ENCODE measurements at regions not wholly inside any gene's neighbourhood (a gene's known extent, or its start where the extent isn't known, plus 50 kb on each side); places are given as distances from the start of the nearest gene placed in this dataset.

DNA sequence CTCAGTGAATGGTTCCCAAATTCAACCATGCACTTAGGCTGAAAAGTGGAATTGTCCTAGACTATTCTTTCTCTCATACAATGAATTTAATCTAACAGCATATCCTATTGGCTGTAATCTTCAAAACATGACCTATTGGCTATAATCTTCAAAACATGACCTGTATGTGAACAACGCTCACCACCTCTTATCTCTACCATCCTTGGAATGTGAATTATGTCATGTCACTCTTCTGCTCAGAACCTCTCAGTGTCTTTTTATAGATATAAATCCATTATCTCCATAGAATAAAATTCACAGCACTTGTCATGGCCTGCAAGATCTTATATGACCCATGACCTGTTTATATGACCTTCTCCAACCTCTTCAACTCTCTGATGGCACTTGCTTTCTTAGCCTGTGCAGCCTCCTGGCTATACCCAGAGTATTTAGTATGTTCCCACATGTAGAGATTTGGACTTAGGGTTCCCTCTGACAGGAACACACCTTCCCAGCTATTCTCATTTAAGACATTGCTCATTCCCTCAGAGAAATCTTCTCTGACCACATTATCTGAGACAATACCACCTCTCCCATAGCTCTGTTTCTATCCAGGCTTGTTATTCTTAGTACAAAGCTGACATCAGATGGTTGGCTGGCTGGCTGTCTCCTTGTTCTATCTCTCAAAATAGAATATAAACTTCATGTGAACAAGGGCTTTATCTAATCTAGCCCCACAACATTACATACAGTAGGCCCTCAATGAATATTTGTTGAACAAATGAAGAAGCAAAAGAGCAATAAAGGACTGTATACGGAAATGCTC, 275.0 kb upstream of the PREP start:
- no peaks in the 10 kb centered on the region for H4K20me1 ChIP-seq (replicated peaks; ENCODE audit: control insufficient read depth, extremely low read depth, insufficient read depth, low read length)
- no peak overlapping the region for H3K4me2 ChIP-seq (ENCODE audit: insufficient read depth, low read length)
- H3K4me3 ChIP-seq (replicated peaks in 1 of 3; ENCODE audit: insufficient read depth in 1 of 3, low read depth in 1 of 3, low read length in 3 of 3), result no peak overlapping the region
- no peaks in the 10 kb centered on the region for H3K79me2 ChIP-seq (ENCODE audit: control insufficient read depth, insufficient read depth, low read length)
- CTCF ChIA-PET, result no interaction called here
- DNase-seq (ENCODE audit: low read depth, low spot score) (no peak), FAIRE-seq (no peak)
- no peak overlapping the region for H3K27ac ChIP-seq (ENCODE audit: insufficient read depth, low read depth, low read length)
- H3K4me1 ChIP-seq (ENCODE audit: control insufficient read depth, extremely low read depth, insufficient read depth, low read length), result no peaks in the 10 kb centered on the region
- H3K9me3 ChIP-seq (replicated peaks; ENCODE audit: control insufficient read depth, insufficient read depth, low read length), result no peaks in the 10 kb centered on the region
- H3K27me3 ChIP-seq (ENCODE audit: control insufficient read depth in 2 of 2, insufficient read depth in 2 of 2, low read length in 2 of 2), result no peaks in the 10 kb centered on the region
- BruUV-seq (replicated peaks), result no TSS peak
- dilution Hi-C loops (cut with MboI; ENCODE audit: extremely low pct_ligation_motif_present, low sequenced_read_pairs), result no loop called here
- TF ChIP-seq GATA2 (IDR thresholded peaks at IDR 0.05; ENCODE audit: insufficient read depth, insufficient read length, low read depth, low read length) (no peak), FOS (IDR thresholded peaks at IDR 0.05; ENCODE audit: borderline replicate concordance, insufficient read depth, low read length) (no peak), POLR2A (IDR thresholded peaks at IDR 0.05; ENCODE audit: low read depth, low read length) (no peak)
- intact Hi-C loops (cut with micrococcal nuclease), result no loop called here
- H2AFZ ChIP-seq (ENCODE audit: low read depth, low read length), result no peak overlapping the region
- no peak overlapping the region for H3K9ac ChIP-seq (replicated peaks; ENCODE audit: extremely low read depth, insufficient read depth, low read length)
- POLR2A ChIA-PET, result no interaction called here
- H3K9me1 ChIP-seq (replicated peaks; ENCODE audit: control insufficient read depth, extremely low read depth, insufficient read depth, low read length), result no peaks in the 10 kb centered on the region
- H3K36me3 ChIP-seq (ENCODE audit: control insufficient read depth in 2 of 2, extremely low read depth in 1 of 2, insufficient read depth in 2 of 2, low read length in 2 of 2), result no peaks in the 10 kb centered on the region

DNA sequence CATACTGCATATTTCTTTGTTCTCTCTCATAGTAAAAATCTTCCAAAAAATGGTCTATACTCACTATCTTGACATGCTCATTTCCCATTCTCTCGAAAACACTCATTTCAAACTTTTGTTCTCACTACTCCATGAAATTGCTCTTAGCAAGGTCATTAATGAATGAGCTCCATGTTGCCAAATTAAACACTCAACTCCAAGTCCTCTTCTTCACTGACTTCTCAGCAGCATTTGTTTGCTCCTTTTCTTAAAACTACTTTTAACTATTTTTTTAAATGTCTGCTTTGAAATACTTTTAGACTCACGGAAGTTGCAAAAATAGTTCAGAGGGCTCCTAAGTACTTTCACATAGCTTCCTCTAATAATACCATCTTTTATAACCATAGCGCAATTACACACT, 274.0 kb upstream of the PREP start:
- Histone ChIP-seq H3K36me3 (ENCODE audit: control insufficient read depth in 2 of 2, extremely low read depth in 1 of 2, insufficient read depth in 2 of 2, low read length in 2 of 2) (no peaks in the 10 kb centered on the region), H3K27me3 (ENCODE audit: control insufficient read depth in 2 of 2, insufficient read depth in 2 of 2, low read length in 2 of 2) (no peaks in the 10 kb centered on the region), H3K27ac (ENCODE audit: insufficient read depth, low read depth, low read length) (no peak overlapping the region), H3K9me3 (replicated peaks; ENCODE audit: control insufficient read depth, insufficient read depth, low read length) (no peaks in the 10 kb centered on the region), H2AFZ (ENCODE audit: low read depth, low read length) (no peak overlapping the region), H3K4me3 (replicated peaks in 1 of 3; ENCODE audit: insufficient read depth in 1 of 3, low read depth in 1 of 3, low read length in 3 of 3) (no peak overlapping the region), H4K20me1 (replicated peaks; ENCODE audit: control insufficient read depth, extremely low read depth, insufficient read depth, low read length) (no peaks in the 10 kb centered on the region), H3K9ac (replicated peaks; ENCODE audit: extremely low read depth, insufficient read depth, low read length) (no peak overlapping the region), H3K4me2 (ENCODE audit: insufficient read depth, low read length) (no peak overlapping the region), H3K4me1 (ENCODE audit: control insufficient read depth, extremely low read depth, insufficient read depth, low read length) (no peaks in the 10 kb centered on the region), H3K9me1 (replicated peaks; ENCODE audit: control insufficient read depth, extremely low read depth, insufficient read depth, low read length) (no peaks in the 10 kb centered on the region), H3K79me2 (ENCODE audit: control insufficient read depth, insufficient read depth, low read length) (no peaks in the 10 kb centered on the region)
- ChIA-PET POLR2A (no interaction called here), CTCF (no interaction called here)
- TF ChIP-seq FOS (IDR thresholded peaks at IDR 0.05; ENCODE audit: borderline replicate concordance, insufficient read depth, low read length), result no peak
- TF ChIP-seq, protein P1, sequence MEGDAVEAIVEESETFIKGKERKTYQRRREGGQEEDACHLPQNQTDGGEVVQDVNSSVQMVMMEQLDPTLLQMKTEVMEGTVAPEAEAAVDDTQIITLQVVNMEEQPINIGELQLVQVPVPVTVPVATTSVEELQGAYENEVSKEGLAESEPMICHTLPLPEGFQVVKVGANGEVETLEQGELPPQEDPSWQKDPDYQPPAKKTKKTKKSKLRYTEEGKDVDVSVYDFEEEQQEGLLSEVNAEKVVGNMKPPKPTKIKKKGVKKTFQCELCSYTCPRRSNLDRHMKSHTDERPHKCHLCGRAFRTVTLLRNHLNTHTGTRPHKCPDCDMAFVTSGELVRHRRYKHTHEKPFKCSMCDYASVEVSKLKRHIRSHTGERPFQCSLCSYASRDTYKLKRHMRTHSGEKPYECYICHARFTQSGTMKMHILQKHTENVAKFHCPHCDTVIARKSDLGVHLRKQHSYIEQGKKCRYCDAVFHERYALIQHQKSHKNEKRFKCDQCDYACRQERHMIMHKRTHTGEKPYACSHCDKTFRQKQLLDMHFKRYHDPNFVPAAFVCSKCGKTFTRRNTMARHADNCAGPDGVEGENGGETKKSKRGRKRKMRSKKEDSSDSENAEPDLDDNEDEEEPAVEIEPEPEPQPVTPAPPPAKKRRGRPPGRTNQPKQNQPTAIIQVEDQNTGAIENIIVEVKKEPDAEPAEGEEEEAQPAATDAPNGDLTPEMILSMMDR (IDR thresholded peaks at IDR 0.05; ENCODE audit: extremely low read depth in 1 of 2, insufficient read depth in 1 of 2, low read depth in 1 of 2, low read length in 2 of 2), result no peak
- FAIRE-seq (no peak), DNase-seq (ENCODE audit: low read depth, low spot score) (no peak)
- intact Hi-C loops (cut with micrococcal nuclease) (no loop called here), dilution Hi-C loops (cut with MboI; ENCODE audit: extremely low pct_ligation_motif_present, low sequenced_read_pairs) (no loop called here)
- BruUV-seq (replicated peaks), result no TSS peak
